Peyer's patch (tissue), 4 donors: ENCODE measurements at regions not wholly inside any gene's neighbourhood (a gene's known extent, or its start where the extent isn't known, plus 50 kb on each side); places are given as distances from the start of the nearest gene placed in this dataset.

Source experiments
- DNase-seq, 3 donors: peaks; one replicate each; pipeline ENCODE4 v3.0.0-alpha.2; 2017 to 2019
- H3K27ac ChIP-seq, 4 donors: fragments of 200-600 bp; sonication (generic); one replicate each; pipeline ENCODE4 v1.5.1; 2016 to 2019
- H3K27me3 ChIP-seq, 2 donors: fragments of 200-600 bp; sonication (generic); one replicate each; pipeline ENCODE4 v1.5.1; 2019
- H3K36me3 ChIP-seq, 3 donors: fragments of 200-600 bp; sonication (generic); one replicate each; pipeline ENCODE4 v1.5.1; 2016 to 2019
- H3K4me1 ChIP-seq, 4 donors: fragments of 200-600 bp; sonication (generic); one replicate each; pipeline ENCODE4 v1.5.1; 2016 to 2019
- H3K4me3 ChIP-seq, 4 donors: fragments of 200-600 bp; sonication (generic); 1 replicate in 3 of 4; 2 replicates in 1 of 4; pipeline ENCODE4 v1.5.1; 2016 to 2019; ENCODE audit warnings: mild to moderate bottlenecking in 1 of 4
- H3K9me3 ChIP-seq, 4 donors: fragments of 200-600 bp; sonication (generic); one replicate each; pipeline ENCODE4 v1.5.1; 2016 to 2019; ENCODE audit warnings: mild to moderate bottlenecking in 1 of 4
- CTCF ChIP-seq, 6 experiments: fragments of 450-650 bp in 4 of 6; fragments of 200-600 bp in 2 of 6; sonication (generic) in 1 of 6; IDR thresholded peaks; one replicate each; pipeline ENCODE4 v1.5.1; 2017 to 2019; ENCODE audit warnings: antibody characterized with exemption in 6 of 6, mild to moderate bottlenecking in 3 of 6, moderate library complexity in 1 of 6
- POLR2A ChIP-seq, 2 donors: fragments of 450-650 bp; IDR thresholded peaks; one replicate each; pipeline ENCODE4 v1.5.1; 2017; ENCODE audit warnings: antibody characterized with exemption in 2 of 2, mild to moderate bottlenecking in 2 of 2, moderate library complexity in 2 of 2

- H3K36me3 ChIP-seq = no peaks in the 10 kb centered on the region
- DNase-seq = peak in 1 of 3 donors; percentile 44
- no peaks in the 10 kb centered on the region for H3K27me3 ChIP-seq
- TF ChIP-seq POLR2A (IDR thresholded peaks at IDR 0.05) (no peak), CTCF (IDR thresholded peaks at IDR 0.05) (no peak)
- H3K4me1 ChIP-seq = peaks cover 0 to 10% (median 7%) of the 10 kb centered on the region in 4 donors
- H3K9me3 ChIP-seq = no peaks in the 10 kb centered on the region
- H3K27ac ChIP-seq = peak overlapping the region; percentile 23 to 70 (median 42)
- no peak overlapping the region for H3K4me3 ChIP-seq
These were observed 55.4 kb upstream of the ATP12A start for GRCh38 chr13:24624801-24625231.

- H3K27ac ChIP-seq = peak overlapping the region; percentile 23 to 70 (median 34)
- no peak for DNase-seq
These were observed 54.9 kb upstream of the ATP12A start for GRCh38 chr13:24625331-24625731.

GRCh38 chr13:24625870-24626849, 54.0 kb upstream of the ATP12A start:
- no peak for TF ChIP-seq POLR2A (IDR thresholded peaks at IDR 0.05)
- TF ChIP-seq CTCF (IDR thresholded peaks at IDR 0.05) = no peak
- H3K4me1 ChIP-seq = peaks cover 0 to 10% (median 7%) of the 10 kb centered on the region in 4 donors
- H3K4me3 ChIP-seq = no peak overlapping the region
- peak in 1 of 3 donors; percentile 50 for DNase-seq
- H3K27ac ChIP-seq = peak overlapping the region; percentile 23 to 70 (median 34)
- no peaks in the 10 kb centered on the region for H3K9me3 ChIP-seq
- H3K36me3 ChIP-seq = no peaks in the 10 kb centered on the region
- no peaks in the 10 kb centered on the region for H3K27me3 ChIP-seq

More at GRCh38 chr13:24625331-24625731, 54.9 kb upstream of the ATP12A start:
- no peaks in the 10 kb centered on the region for H3K36me3 ChIP-seq
- H3K27me3 ChIP-seq = no peaks in the 10 kb centered on the region
- H3K9me3 ChIP-seq = no peaks in the 10 kb centered on the region
- H3K4me3 ChIP-seq = no peak overlapping the region
- H3K4me1 ChIP-seq = peaks cover 0 to 10% (median 7%) of the 10 kb centered on the region in 4 donors
- TF ChIP-seq POLR2A (IDR thresholded peaks at IDR 0.05) = no peak
- peak in 3 of 6 experiments; percentile 10 to 15 (median 14) for TF ChIP-seq CTCF (IDR thresholded peaks at IDR 0.05)

- DNase-seq = peak in 2 of 3 donors; percentile 58 to 71
- peak in 4 of 6 experiments; percentile 28 to 82 (median 68) for TF ChIP-seq CTCF (IDR thresholded peaks at IDR 0.05)
- TF ChIP-seq POLR2A (IDR thresholded peaks at IDR 0.05) = no peak
- H3K9me3 ChIP-seq = no peaks in the 10 kb centered on the region
- no peak overlapping the region for H3K27ac ChIP-seq
- peaks cover 0 to 10% (median 7%) of the 10 kb centered on the region in 4 donors for H3K4me1 ChIP-seq
- no peaks in the 10 kb centered on the region for H3K27me3 ChIP-seq
- no peak overlapping the region for H3K4me3 ChIP-seq
- no peaks in the 10 kb centered on the region for H3K36me3 ChIP-seq
These were observed 53.0 kb upstream of the ATP12A start for GRCh38 chr13:24627090-24627714.

GRCh38 chr13:24627946-24628345, 52.3 kb upstream of the ATP12A start:
- TF ChIP-seq POLR2A (IDR thresholded peaks at IDR 0.05) = no peak
- TF ChIP-seq CTCF (IDR thresholded peaks at IDR 0.05) = no peak
- DNase-seq = peak in 1 of 3 donors; percentile 38
- Histone ChIP-seq H3K9me3 (no peaks in the 10 kb centered on the region), H3K27me3 (no peaks in the 10 kb centered on the region), H3K36me3 (no peaks in the 10 kb centered on the region), H3K4me1 (peaks cover 0 to 10% (median 7%) of the 10 kb centered on the region in 4 donors), H3K27ac (no peak overlapping the region), H3K4me3 (no peak overlapping the region)
